Cardiac muscle cell (in vitro differentiated cells and primary cell): ENCODE measurements at regions not wholly inside any gene's neighbourhood (a gene's known extent, or its start where the extent isn't known, plus 50 kb on each side); places are given as distances from the start of the nearest gene placed in this dataset.

Source experiments
- DNase-seq, 2 donors: peaks; one replicate each; pipeline versions ENCODE4 v3.0.0 to v3.0.0-alpha.2; 2010 to 2017; ENCODE audit warnings: low read depth in 1 of 2, low spot score in 1 of 2
- H3K27ac ChIP-seq: fragments of 200-600 bp; sonication (generic); 2 replicates; pipeline ENCODE4 v1.5.1; 2016
- H3K27me3 ChIP-seq: fragments of 200-600 bp; sonication (generic); 2 replicates; pipeline ENCODE4 v1.6.0; 2016; ENCODE audit warnings: control low read depth
- H3K36me3 ChIP-seq: fragments of 200-600 bp; sonication (generic); 2 replicates; pipeline ENCODE4 v1.5.1; 2016; ENCODE audit warnings: control low read depth
- H3K4me1 ChIP-seq: fragments of 200-600 bp; sonication (generic); 2 replicates; pipeline ENCODE4 v1.8.1; 2017; ENCODE audit warnings: low read depth, mild to moderate bottlenecking, mixed run types
- H3K4me3 ChIP-seq: fragments of 200-600 bp; sonication (generic); 2 replicates; pipeline ENCODE4 v1.5.1; 2016; ENCODE audit warnings: mild to moderate bottlenecking
- H3K9me3 ChIP-seq: fragments of 200-600 bp; sonication (generic); 2 replicates; pipeline ENCODE4 v1.5.1; 2017; ENCODE audit warnings: low read depth, mild to moderate bottlenecking, control low read depth
- TF ChIP-seq, protein P1 (sequence below): IDR thresholded peaks from 2 replicates; pipeline ENCODE4 v1.5.1; 2012; ENCODE audit warnings: low read depth, mild to moderate bottlenecking, low read length

DNA sequence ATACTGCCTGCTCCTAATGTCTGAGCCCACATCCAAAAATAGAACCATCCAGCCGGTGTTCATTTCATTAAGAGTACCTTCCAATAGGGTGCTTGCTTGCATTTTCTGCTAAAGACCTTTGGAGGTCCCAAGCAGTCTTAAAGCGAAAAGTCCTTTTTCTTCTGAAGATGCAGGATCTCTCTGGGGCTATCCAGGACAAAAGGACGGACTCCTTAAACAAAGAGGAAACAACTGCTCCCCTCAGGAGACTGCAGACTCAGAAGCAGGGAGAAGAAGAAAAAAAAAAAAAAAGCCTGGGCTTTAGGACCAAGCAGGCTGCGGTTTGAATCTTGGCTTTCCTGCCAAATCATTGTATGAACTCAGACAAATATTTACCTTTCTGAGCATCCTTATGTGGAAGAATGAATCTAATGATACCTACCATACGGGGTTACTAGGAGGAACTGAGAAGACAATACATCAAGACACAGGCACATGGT is 204.0 kb downstream of the PLPP3 start:
- TF ChIP-seq, protein P1, sequence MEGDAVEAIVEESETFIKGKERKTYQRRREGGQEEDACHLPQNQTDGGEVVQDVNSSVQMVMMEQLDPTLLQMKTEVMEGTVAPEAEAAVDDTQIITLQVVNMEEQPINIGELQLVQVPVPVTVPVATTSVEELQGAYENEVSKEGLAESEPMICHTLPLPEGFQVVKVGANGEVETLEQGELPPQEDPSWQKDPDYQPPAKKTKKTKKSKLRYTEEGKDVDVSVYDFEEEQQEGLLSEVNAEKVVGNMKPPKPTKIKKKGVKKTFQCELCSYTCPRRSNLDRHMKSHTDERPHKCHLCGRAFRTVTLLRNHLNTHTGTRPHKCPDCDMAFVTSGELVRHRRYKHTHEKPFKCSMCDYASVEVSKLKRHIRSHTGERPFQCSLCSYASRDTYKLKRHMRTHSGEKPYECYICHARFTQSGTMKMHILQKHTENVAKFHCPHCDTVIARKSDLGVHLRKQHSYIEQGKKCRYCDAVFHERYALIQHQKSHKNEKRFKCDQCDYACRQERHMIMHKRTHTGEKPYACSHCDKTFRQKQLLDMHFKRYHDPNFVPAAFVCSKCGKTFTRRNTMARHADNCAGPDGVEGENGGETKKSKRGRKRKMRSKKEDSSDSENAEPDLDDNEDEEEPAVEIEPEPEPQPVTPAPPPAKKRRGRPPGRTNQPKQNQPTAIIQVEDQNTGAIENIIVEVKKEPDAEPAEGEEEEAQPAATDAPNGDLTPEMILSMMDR = no peak
- no peaks in the 10 kb centered on the region for H3K9me3 ChIP-seq
- H3K27me3 ChIP-seq = no peaks in the 10 kb centered on the region
- H3K4me3 ChIP-seq = peak overlapping the region; percentile 11
- DNase-seq = peak in 1 of 2 donors; percentile 55
- H3K36me3 ChIP-seq = no peaks in the 10 kb centered on the region
- H3K4me1 ChIP-seq = peaks cover 52% of the 10 kb centered on the region
- H3K27ac ChIP-seq = no peak overlapping the region

DNA sequence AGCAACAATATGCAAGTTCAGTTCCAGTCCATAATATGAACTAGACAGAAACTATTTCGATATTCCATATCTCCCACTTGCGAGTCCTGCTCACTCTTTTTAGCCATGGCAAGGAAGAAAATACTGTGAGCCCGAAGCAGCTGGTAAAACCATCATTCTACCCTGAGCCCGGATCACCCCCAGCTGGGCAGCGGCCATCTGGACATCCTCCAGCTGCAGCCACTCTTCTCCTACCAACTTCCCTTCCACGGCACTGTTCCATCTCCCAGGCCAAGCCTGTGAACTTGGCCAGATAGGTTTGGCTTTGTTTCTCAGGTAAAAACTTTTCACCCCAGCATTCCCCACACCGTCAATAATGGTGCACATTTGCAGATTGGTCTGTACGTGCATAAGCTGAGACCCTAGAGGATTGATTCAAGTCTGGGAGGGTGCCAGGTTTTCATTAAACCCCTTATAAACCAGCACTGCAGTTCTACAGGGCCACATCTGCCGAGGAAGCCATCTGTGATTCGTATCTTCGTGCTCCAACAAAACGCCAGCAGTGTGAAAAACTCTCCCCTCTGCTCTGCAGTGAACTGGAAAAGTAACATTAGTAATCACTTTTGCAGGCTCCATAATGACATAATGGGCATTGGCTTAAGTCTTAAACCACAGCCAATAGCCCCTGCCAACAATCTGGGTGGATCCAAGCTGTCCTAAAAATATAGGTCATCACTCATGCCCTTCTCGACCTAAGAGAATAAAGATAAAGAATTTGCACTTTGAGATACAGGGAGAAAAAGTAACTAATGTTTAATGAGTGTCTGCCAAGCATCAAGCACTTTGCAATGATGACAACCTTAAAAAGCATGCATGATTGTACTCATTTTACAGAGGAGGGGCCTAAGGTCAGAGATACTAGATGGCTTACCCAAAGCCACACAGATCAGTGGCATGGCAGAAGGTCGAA is 205.1 kb downstream of the PLPP3 start:
- no peaks in the 10 kb centered on the region for H3K27me3 ChIP-seq
- H3K9me3 ChIP-seq = no peaks in the 10 kb centered on the region
- H3K36me3 ChIP-seq = no peaks in the 10 kb centered on the region
- peak in 1 of 2 donors; percentile 40 for DNase-seq
- H3K27ac ChIP-seq = peak overlapping the region; percentile 78
- no peak overlapping the region for H3K4me3 ChIP-seq
- peaks cover 52% of the 10 kb centered on the region for H3K4me1 ChIP-seq
- TF ChIP-seq, protein P1 = no peak

DNA sequence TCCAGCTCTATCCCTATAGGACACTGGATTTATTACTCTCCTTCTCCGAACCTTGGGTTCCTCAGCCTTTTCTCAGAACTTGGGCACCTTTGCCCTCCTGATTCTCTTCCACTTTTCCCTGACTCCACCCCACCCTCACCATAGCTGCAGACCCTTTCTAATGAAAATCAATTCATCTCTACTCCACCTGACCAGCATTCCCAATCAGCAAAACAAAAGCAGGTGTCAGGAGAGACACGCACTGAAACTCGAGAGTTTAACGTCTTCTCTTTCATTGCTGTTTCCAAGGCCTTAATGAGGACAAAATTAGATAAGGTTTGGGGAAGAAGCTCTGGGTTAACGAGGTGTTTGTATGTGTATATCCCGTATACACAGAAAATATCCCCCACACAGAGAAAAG is 208.8 kb downstream of the PLPP3 start:
- H3K9me3 ChIP-seq = no peaks in the 10 kb centered on the region
- no peak for DNase-seq
- TF ChIP-seq, protein P1 = no peak
- peaks cover 28% of the 10 kb centered on the region for H3K4me1 ChIP-seq
- H3K36me3 ChIP-seq = no peaks in the 10 kb centered on the region
- H3K27me3 ChIP-seq = no peaks in the 10 kb centered on the region
- no peak overlapping the region for H3K4me3 ChIP-seq
- no peak overlapping the region for H3K27ac ChIP-seq

DNA sequence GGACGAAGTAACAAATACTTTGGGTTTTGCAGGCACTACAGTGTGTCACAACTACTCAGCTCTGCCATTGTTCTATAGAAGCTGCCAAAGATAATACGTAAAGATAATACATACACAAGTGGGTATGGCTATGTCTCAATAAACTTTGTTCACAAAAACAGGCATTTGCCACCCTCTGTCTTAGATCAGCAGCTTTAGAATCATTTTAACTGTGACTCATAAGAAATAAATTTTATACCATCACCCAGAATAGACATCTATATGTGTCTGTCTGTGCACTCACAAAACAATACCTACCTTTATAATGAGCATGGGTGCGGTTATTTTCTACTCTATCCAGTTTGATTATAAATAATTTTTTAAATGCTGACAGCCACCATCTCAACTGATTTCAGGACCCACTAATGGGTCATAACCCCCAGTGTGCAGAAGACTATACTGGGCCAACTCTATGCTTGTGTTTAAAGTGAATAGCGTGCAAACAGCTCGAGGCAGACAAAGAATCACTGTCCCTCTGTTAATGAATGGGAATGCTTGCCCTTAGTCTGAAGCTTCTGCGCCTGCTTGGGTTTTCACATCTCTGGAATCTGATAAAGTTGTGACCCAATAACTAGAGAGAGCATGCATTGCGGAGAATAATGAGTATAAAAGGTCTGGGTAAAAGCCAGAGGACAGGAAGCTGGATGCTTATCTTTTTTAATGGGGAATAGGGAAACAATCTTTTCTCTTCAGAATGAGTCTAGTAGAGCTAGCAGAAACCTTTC is 216.2 kb downstream of the PLPP3 start:
- H3K27me3 ChIP-seq = no peaks in the 10 kb centered on the region
- no peak overlapping the region for H3K27ac ChIP-seq
- no peak overlapping the region for H3K4me3 ChIP-seq
- DNase-seq = no peak
- no peaks in the 10 kb centered on the region for H3K9me3 ChIP-seq
- no peaks in the 10 kb centered on the region for H3K36me3 ChIP-seq
- peaks cover 9% of the 10 kb centered on the region for H3K4me1 ChIP-seq
- TF ChIP-seq, protein P1 = no peak

DNA sequence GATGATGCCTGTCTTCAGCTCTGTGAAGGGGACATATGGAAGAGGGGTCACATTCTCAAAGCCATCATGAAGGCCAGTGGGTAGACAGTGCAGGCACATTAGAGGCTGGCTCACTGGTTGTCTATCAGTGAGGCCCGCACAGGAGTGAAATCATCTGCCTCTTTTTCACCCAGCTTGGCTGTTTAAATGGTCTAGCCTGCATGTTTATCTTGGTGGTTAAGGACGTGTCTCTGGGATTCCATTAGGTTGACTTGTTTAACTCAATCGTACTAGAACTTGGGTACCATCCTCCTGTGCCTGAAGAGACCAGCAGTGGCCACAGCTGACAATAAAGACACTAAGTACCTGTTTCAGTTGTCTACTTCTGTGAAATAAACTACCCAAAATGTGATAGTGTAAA is 219.3 kb downstream of the PLPP3 start:
- H3K36me3 ChIP-seq = no peaks in the 10 kb centered on the region
- no peaks in the 10 kb centered on the region for H3K27me3 ChIP-seq
- TF ChIP-seq, protein P1 = no peak
- H3K4me3 ChIP-seq = no peak overlapping the region
- H3K27ac ChIP-seq = no peak overlapping the region
- no peaks in the 10 kb centered on the region for H3K9me3 ChIP-seq
- no peak for DNase-seq
- peaks cover 33% of the 10 kb centered on the region for H3K4me1 ChIP-seq
